ENCODE measurements at regions not wholly inside any gene's neighbourhood (a gene's known extent, or its start where the extent isn't known, plus 50 kb on each side); places are given as distances from the start of the nearest gene placed in this dataset.

DNA sequence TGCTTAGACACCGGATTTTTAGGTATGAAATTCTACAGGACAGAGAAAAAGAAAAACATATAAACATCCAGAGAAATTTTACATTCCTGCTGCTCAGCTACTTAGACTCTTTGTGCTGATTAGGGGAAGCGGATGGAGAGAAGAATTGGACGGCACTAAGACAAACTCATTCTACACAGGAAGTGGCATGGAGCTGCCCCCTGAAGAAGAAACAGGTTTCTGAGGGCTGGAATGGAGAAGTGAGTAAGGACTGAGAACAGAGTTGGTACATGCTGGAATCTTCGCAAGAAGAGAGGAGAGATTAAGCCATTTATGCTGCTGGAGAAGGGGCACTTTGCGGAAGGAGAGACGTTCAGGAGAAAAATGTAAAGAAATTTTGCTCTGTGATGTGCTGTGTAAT lies 253.0 kb upstream of the ERBB4 start:
- TF ChIP-seq, protein P1, sequence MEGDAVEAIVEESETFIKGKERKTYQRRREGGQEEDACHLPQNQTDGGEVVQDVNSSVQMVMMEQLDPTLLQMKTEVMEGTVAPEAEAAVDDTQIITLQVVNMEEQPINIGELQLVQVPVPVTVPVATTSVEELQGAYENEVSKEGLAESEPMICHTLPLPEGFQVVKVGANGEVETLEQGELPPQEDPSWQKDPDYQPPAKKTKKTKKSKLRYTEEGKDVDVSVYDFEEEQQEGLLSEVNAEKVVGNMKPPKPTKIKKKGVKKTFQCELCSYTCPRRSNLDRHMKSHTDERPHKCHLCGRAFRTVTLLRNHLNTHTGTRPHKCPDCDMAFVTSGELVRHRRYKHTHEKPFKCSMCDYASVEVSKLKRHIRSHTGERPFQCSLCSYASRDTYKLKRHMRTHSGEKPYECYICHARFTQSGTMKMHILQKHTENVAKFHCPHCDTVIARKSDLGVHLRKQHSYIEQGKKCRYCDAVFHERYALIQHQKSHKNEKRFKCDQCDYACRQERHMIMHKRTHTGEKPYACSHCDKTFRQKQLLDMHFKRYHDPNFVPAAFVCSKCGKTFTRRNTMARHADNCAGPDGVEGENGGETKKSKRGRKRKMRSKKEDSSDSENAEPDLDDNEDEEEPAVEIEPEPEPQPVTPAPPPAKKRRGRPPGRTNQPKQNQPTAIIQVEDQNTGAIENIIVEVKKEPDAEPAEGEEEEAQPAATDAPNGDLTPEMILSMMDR (conservative IDR thresholded peaks at IDR 0.05; ENCODE audit: low read length): no peak
- no peak for TF ChIP-seq EZH2phosphoT487 (IDR thresholded peaks at IDR 0.05; ENCODE audit: borderline replicate concordance)
